ENCODE measurements at regions not wholly inside any gene's neighbourhood (a gene's known extent, or its start where the extent isn't known, plus 50 kb on each side); places are given as distances from the start of the nearest gene placed in this dataset.

GRCh38 chr10:130763491-130763890 is 548.0 kb downstream of the TCERG1L start:
- Histone ChIP-seq H3K27me3 (ENCODE audit: insufficient read depth, low read length) (no peaks in the 10 kb centered on the region), H3K4me3 (ENCODE audit: low read length in 2 of 2) (no peak overlapping the region), H3K36me3 (ENCODE audit: insufficient read depth, low read length) (no peaks in the 10 kb centered on the region), H3K27ac (ENCODE audit: low read depth, low read length) (no peak overlapping the region), H3K9me3 (ENCODE audit: control insufficient read depth in 1 of 2, low read length in 2 of 2) (no peaks in the 10 kb centered on the region), H3K4me1 (ENCODE audit: insufficient read depth, low read length) (no peaks in the 10 kb centered on the region)
- no peaks in the 10 kb centered on the region for H3K4me1 Mint-ChIP-seq
- H3K36me3 Mint-ChIP-seq = no peaks in the 10 kb centered on the region
- H3K27me3 Mint-ChIP-seq = peaks cover 0 to 1% of the 10 kb centered on the region in 2 donors
- H3K27ac Mint-ChIP-seq = no peak overlapping the region
- CTCF ChIA-PET (ENCODE audit: partially characterized antibody) = no interaction called here
- H3K9me3 Mint-ChIP-seq = peaks cover 0 to 15% (median 10%) of the 10 kb centered on the region in 8 donors
- DNase-seq = no peak
- POLR2A ChIA-PET (ENCODE audit: partially characterized antibody) = no interaction called here
- H3K4me3 Mint-ChIP-seq = no peak overlapping the region
- intact Hi-C loops (cut with micrococcal nuclease) = no loop called here

GRCh38 chr10:130764651-130765050 is 546.9 kb downstream of the TCERG1L start:
- intact Hi-C loops (cut with micrococcal nuclease) = no loop called here
- no peaks in the 10 kb centered on the region for H3K9me3 ChIP-seq (ENCODE audit: control insufficient read depth in 1 of 2, low read length in 2 of 2)
- H3K4me1 Mint-ChIP-seq = no peaks in the 10 kb centered on the region
- H3K9me3 Mint-ChIP-seq = peaks cover 0 to 18% (median 10%) of the 10 kb centered on the region in 8 donors
- no peak overlapping the region for H3K27ac ChIP-seq (ENCODE audit: low read depth, low read length)
- H3K4me1 ChIP-seq (ENCODE audit: insufficient read depth, low read length) = no peaks in the 10 kb centered on the region
- no peaks in the 10 kb centered on the region for H3K36me3 Mint-ChIP-seq
- no peak overlapping the region for H3K4me3 Mint-ChIP-seq
- peaks cover 0 to 1% of the 10 kb centered on the region in 2 donors for H3K27me3 Mint-ChIP-seq
- CTCF ChIA-PET (ENCODE audit: partially characterized antibody) = no interaction called here
- H3K4me3 ChIP-seq (ENCODE audit: low read length in 2 of 2) = no peak overlapping the region
- H3K27ac Mint-ChIP-seq = no peak overlapping the region
- H3K36me3 ChIP-seq (ENCODE audit: insufficient read depth, low read length) = no peaks in the 10 kb centered on the region
- POLR2A ChIA-PET (ENCODE audit: partially characterized antibody) = no interaction called here
- no peak for DNase-seq
- H3K27me3 ChIP-seq (ENCODE audit: insufficient read depth, low read length) = no peaks in the 10 kb centered on the region

GRCh38 chr10:130766071-130766470 is 545.5 kb downstream of the TCERG1L start:
- Histone ChIP-seq H3K9me3 (ENCODE audit: control insufficient read depth in 1 of 2, low read length in 2 of 2) (no peaks in the 10 kb centered on the region), H3K4me3 (ENCODE audit: low read length in 2 of 2) (no peak overlapping the region), H3K27me3 (ENCODE audit: insufficient read depth, low read length) (no peaks in the 10 kb centered on the region), H3K4me1 (ENCODE audit: insufficient read depth, low read length) (no peaks in the 10 kb centered on the region), H3K27ac (ENCODE audit: low read depth, low read length) (no peak overlapping the region), H3K36me3 (ENCODE audit: insufficient read depth, low read length) (no peaks in the 10 kb centered on the region)
- Mint-ChIP-seq H3K9me3 (peaks cover 0 to 20% (median 10%) of the 10 kb centered on the region in 8 donors), H3K27ac (no peak overlapping the region), H3K4me1 (no peaks in the 10 kb centered on the region), H3K4me3 (no peak overlapping the region), H3K36me3 (no peaks in the 10 kb centered on the region), H3K27me3 (peaks cover 0 to 1% of the 10 kb centered on the region in 2 donors)
- CTCF ChIA-PET (ENCODE audit: partially characterized antibody) = interaction anchor here (0.6 kb wide), 1 partner anchor 364 kb away, joined by 3 read pairs; no protein-coding TSS in a partner anchor
- intact Hi-C loops (cut with micrococcal nuclease) = no loop called here
- POLR2A ChIA-PET (ENCODE audit: partially characterized antibody) = no interaction called here
- no peak for DNase-seq

- intact Hi-C loops (cut with micrococcal nuclease) = no loop called here
- H3K27me3 Mint-ChIP-seq = peaks cover 0 to 3% of the 10 kb centered on the region in 2 donors
- H3K4me1 Mint-ChIP-seq = no peaks in the 10 kb centered on the region
- Histone ChIP-seq H3K27ac (ENCODE audit: low read depth, low read length) (no peak overlapping the region), H3K4me1 (ENCODE audit: insufficient read depth, low read length) (no peaks in the 10 kb centered on the region), H3K36me3 (ENCODE audit: insufficient read depth, low read length) (no peaks in the 10 kb centered on the region), H3K4me3 (ENCODE audit: low read length in 2 of 2) (no peak overlapping the region), H3K27me3 (ENCODE audit: insufficient read depth, low read length) (no peaks in the 10 kb centered on the region), H3K9me3 (ENCODE audit: control insufficient read depth in 1 of 2, low read length in 2 of 2) (no peaks in the 10 kb centered on the region)
- H3K27ac Mint-ChIP-seq = no peak overlapping the region
- CTCF ChIA-PET (ENCODE audit: partially characterized antibody) = no interaction called here
- no peaks in the 10 kb centered on the region for H3K36me3 Mint-ChIP-seq
- POLR2A ChIA-PET (ENCODE audit: partially characterized antibody) = no interaction called here
- H3K9me3 Mint-ChIP-seq = peaks cover 0 to 20% (median 10%) of the 10 kb centered on the region in 8 donors
- no peak for DNase-seq
- no peak overlapping the region for H3K4me3 Mint-ChIP-seq
Measured at GRCh38 chr10:130767116-130767730, 544.3 kb downstream of the TCERG1L start.

- H3K36me3 ChIP-seq (ENCODE audit: insufficient read depth, low read length) = no peaks in the 10 kb centered on the region
- H3K27me3 Mint-ChIP-seq = peaks cover 1% of the 10 kb centered on the region in 2 donors
- intact Hi-C loops (cut with micrococcal nuclease) = no loop called here
- POLR2A ChIA-PET (ENCODE audit: partially characterized antibody) = no interaction called here
- H3K4me1 ChIP-seq (ENCODE audit: insufficient read depth, low read length) = no peaks in the 10 kb centered on the region
- no peaks in the 10 kb centered on the region for H3K9me3 ChIP-seq (ENCODE audit: control insufficient read depth in 1 of 2, low read length in 2 of 2)
- no peaks in the 10 kb centered on the region for H3K27me3 ChIP-seq (ENCODE audit: insufficient read depth, low read length)
- CTCF ChIA-PET (ENCODE audit: partially characterized antibody) = no interaction called here
- H3K4me3 Mint-ChIP-seq = no peak overlapping the region
- H3K27ac Mint-ChIP-seq = no peak overlapping the region
- DNase-seq = no peak
- no peak overlapping the region for H3K4me3 ChIP-seq (ENCODE audit: low read length in 2 of 2)
- H3K9me3 Mint-ChIP-seq = peaks cover 0 to 20% (median 11%) of the 10 kb centered on the region in 8 donors
- H3K36me3 Mint-ChIP-seq = no peaks in the 10 kb centered on the region
- no peaks in the 10 kb centered on the region for H3K4me1 Mint-ChIP-seq
- no peak overlapping the region for H3K27ac ChIP-seq (ENCODE audit: low read depth, low read length)
Measured at GRCh38 chr10:130769146-130770017, 542.1 kb downstream of the TCERG1L start.

- no peak overlapping the region for H3K4me3 ChIP-seq (ENCODE audit: low read length in 2 of 2)
- ChIA-PET CTCF (ENCODE audit: partially characterized antibody) (no interaction called here), POLR2A (ENCODE audit: partially characterized antibody) (no interaction called here)
- Mint-ChIP-seq H3K27ac (no peak overlapping the region), H3K4me1 (no peaks in the 10 kb centered on the region), H3K36me3 (no peaks in the 10 kb centered on the region), H3K4me3 (no peak overlapping the region), H3K27me3 (peaks cover 1% of the 10 kb centered on the region in 2 donors), H3K9me3 (peaks cover 0 to 19% (median 10%) of the 10 kb centered on the region in 8 donors)
- no peaks in the 10 kb centered on the region for H3K9me3 ChIP-seq (ENCODE audit: control insufficient read depth in 1 of 2, low read length in 2 of 2)
- intact Hi-C loops (cut with micrococcal nuclease) = no loop called here
- no peak for DNase-seq
- H3K4me1 ChIP-seq (ENCODE audit: insufficient read depth, low read length) = no peaks in the 10 kb centered on the region
- H3K36me3 ChIP-seq (ENCODE audit: insufficient read depth, low read length) = no peaks in the 10 kb centered on the region
- H3K27ac ChIP-seq (ENCODE audit: low read depth, low read length) = no peak overlapping the region
- no peaks in the 10 kb centered on the region for H3K27me3 ChIP-seq (ENCODE audit: insufficient read depth, low read length)
Measured at GRCh38 chr10:130770018-130770630, 541.4 kb downstream of the TCERG1L start.

- Histone ChIP-seq H3K27me3 (ENCODE audit: insufficient read depth, low read length) (no peaks in the 10 kb centered on the region), H3K4me1 (ENCODE audit: insufficient read depth, low read length) (no peaks in the 10 kb centered on the region), H3K4me3 (ENCODE audit: low read length in 2 of 2) (no peak overlapping the region), H3K36me3 (ENCODE audit: insufficient read depth, low read length) (no peaks in the 10 kb centered on the region), H3K9me3 (ENCODE audit: control insufficient read depth in 1 of 2, low read length in 2 of 2) (no peaks in the 10 kb centered on the region), H3K27ac (ENCODE audit: low read depth, low read length) (no peak overlapping the region)
- Mint-ChIP-seq H3K27ac (no peak overlapping the region), H3K36me3 (no peaks in the 10 kb centered on the region), H3K4me1 (no peaks in the 10 kb centered on the region), H3K27me3 (peaks cover 1% of the 10 kb centered on the region in 2 donors), H3K4me3 (no peak overlapping the region), H3K9me3 (peaks cover 0 to 11% (median 7%) of the 10 kb centered on the region in 8 donors)
- POLR2A ChIA-PET (ENCODE audit: partially characterized antibody) = no interaction called here
- CTCF ChIA-PET (ENCODE audit: partially characterized antibody) = no interaction called here
- no peak for DNase-seq
- intact Hi-C loops (cut with micrococcal nuclease) = no loop called here
Measured at GRCh38 chr10:130771491-130771946, 540.0 kb downstream of the TCERG1L start.

Measured in CD4-positive, alpha-beta memory T cell (primary cell).